ENCODE measurements at regions not wholly inside any gene's neighbourhood (a gene's known extent, or its start where the extent isn't known, plus 50 kb on each side); places are given as distances from the start of the nearest gene placed in this dataset.

DNA sequence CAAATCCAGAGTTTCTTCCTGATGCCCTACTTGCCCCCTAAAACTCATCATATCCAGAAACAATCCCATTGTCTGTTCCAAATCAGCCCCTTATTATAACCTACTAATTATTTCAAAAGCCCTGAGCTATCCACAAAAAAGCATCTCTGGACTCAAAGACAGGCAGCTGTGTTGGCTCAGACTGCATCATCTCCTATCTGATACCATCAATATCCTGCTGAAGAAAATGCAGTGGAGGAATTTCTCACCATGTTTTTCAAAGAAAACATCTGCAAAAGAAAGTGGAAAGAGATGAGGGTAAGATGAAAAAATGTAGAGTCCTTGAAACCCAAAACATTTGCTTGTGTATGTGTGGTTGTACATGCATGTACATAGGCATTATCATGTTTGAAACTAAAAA lies 153.0 kb upstream of the DEFB112 start:
- no peaks in the 10 kb centered on the region for H3K36me3 ChIP-seq (ENCODE audit: control insufficient read depth, insufficient read depth, low read length)
- ChIA-PET POLR2A (no interaction called here), CTCF (no interaction called here)
- TF ChIP-seq, protein P1, sequence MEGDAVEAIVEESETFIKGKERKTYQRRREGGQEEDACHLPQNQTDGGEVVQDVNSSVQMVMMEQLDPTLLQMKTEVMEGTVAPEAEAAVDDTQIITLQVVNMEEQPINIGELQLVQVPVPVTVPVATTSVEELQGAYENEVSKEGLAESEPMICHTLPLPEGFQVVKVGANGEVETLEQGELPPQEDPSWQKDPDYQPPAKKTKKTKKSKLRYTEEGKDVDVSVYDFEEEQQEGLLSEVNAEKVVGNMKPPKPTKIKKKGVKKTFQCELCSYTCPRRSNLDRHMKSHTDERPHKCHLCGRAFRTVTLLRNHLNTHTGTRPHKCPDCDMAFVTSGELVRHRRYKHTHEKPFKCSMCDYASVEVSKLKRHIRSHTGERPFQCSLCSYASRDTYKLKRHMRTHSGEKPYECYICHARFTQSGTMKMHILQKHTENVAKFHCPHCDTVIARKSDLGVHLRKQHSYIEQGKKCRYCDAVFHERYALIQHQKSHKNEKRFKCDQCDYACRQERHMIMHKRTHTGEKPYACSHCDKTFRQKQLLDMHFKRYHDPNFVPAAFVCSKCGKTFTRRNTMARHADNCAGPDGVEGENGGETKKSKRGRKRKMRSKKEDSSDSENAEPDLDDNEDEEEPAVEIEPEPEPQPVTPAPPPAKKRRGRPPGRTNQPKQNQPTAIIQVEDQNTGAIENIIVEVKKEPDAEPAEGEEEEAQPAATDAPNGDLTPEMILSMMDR (IDR thresholded peaks at IDR 0.05; ENCODE audit: insufficient read depth in 1 of 2, low read depth in 1 of 2, low read length in 1 of 2, severe bottlenecking in 1 of 2, unreplicated experiment in 1 of 2): no peak
- Mint-ChIP-seq H3K4me1 (ENCODE audit: low read depth, unreplicated experiment) (peaks cover 6% of the 10 kb centered on the region), H3K27me3 (ENCODE audit: insufficient read depth, unreplicated experiment) (no peaks in the 10 kb centered on the region), H3K9me3 (ENCODE audit: unreplicated experiment) (no peaks in the 10 kb centered on the region), H3K36me3 (ENCODE audit: insufficient read depth, unreplicated experiment) (no peaks in the 10 kb centered on the region), H3K4me3 (ENCODE audit: unreplicated experiment) (no peak overlapping the region), H3K27ac (ENCODE audit: unreplicated experiment) (no peak overlapping the region)
- no peaks in the 10 kb centered on the region for H3K27me3 ChIP-seq (replicated peaks; ENCODE audit: control insufficient read depth, insufficient read depth, low read length)
- intact Hi-C loops (cut with micrococcal nuclease; ENCODE audit: unreplicated experiment): no loop called here
- H3K4me1 ChIP-seq: no peaks in the 10 kb centered on the region
- H3K4me3 ChIP-seq (ENCODE audit: low read depth, low read length): no peak overlapping the region
- H3K9me3 ChIP-seq: no peaks in the 10 kb centered on the region
- no TSS peak for BruUV-seq (replicated peaks)
- no peak for DNase-seq

DNA sequence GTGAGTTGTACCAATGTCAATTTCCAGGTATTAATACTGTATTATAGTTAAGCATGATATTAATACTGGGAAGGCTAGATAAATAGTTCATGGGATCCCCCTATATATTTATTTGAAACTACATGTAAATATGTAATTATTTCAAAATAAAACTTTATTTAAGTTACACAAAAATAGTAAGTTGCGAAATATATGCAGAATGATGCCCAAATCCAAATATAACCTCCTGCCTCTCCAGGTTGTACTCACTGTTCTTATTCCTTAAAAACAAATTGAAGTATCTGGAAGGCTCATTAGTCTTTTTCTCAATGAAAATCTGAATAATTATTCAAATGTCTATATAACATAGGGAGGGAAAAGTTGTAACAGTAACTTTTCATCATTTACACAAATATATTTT lies 161.9 kb upstream of the DEFB112 start:
- DNase-seq: no peak
- Mint-ChIP-seq H3K4me1 (ENCODE audit: low read depth, unreplicated experiment) (no peaks in the 10 kb centered on the region), H3K36me3 (ENCODE audit: insufficient read depth, unreplicated experiment) (no peaks in the 10 kb centered on the region), H3K4me3 (ENCODE audit: unreplicated experiment) (no peak overlapping the region), H3K9me3 (ENCODE audit: unreplicated experiment) (no peaks in the 10 kb centered on the region), H3K27me3 (ENCODE audit: insufficient read depth, unreplicated experiment) (no peaks in the 10 kb centered on the region), H3K27ac (ENCODE audit: unreplicated experiment) (no peak overlapping the region)
- POLR2A ChIA-PET: no interaction called here
- Histone ChIP-seq H3K27me3 (replicated peaks; ENCODE audit: control insufficient read depth, insufficient read depth, low read length) (no peaks in the 10 kb centered on the region), H3K4me3 (ENCODE audit: low read depth, low read length) (no peak overlapping the region), H3K36me3 (ENCODE audit: control insufficient read depth, insufficient read depth, low read length) (no peaks in the 10 kb centered on the region), H3K4me1 (no peaks in the 10 kb centered on the region), H3K9me3 (no peaks in the 10 kb centered on the region)
- TF ChIP-seq, protein P1 (IDR thresholded peaks at IDR 0.05; ENCODE audit: insufficient read depth in 1 of 2, low read depth in 1 of 2, low read length in 1 of 2, severe bottlenecking in 1 of 2, unreplicated experiment in 1 of 2): no peak
- CTCF ChIA-PET: no interaction called here
- BruUV-seq (replicated peaks): no TSS peak
- intact Hi-C loops (cut with micrococcal nuclease; ENCODE audit: unreplicated experiment): no loop called here

DNA sequence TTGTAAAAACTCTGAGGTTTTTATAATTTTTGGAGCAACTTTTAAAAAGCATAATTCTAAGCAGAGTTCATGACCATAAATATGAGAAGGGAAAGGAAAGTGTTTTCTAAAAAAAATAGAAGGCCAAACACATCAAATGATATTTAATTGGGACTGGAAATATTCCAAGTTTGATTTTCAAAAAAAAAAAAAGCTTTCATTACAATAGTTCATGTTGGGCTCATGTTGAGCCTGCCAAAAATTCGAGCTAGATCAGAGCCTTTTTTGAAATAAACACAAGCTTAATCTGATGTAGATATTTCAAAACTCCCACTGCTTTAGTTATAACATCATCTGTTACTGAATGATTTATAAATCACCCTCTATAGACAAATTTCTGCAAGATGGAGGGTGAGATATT lies 163.4 kb upstream of the DEFB112 start:
- Mint-ChIP-seq H3K4me3 (ENCODE audit: unreplicated experiment) (no peak overlapping the region), H3K27me3 (ENCODE audit: insufficient read depth, unreplicated experiment) (no peaks in the 10 kb centered on the region), H3K9me3 (ENCODE audit: unreplicated experiment) (no peaks in the 10 kb centered on the region), H3K4me1 (ENCODE audit: low read depth, unreplicated experiment) (no peaks in the 10 kb centered on the region), H3K27ac (ENCODE audit: unreplicated experiment) (no peak overlapping the region), H3K36me3 (ENCODE audit: insufficient read depth, unreplicated experiment) (no peaks in the 10 kb centered on the region)
- CTCF ChIA-PET: no interaction called here
- Histone ChIP-seq H3K36me3 (ENCODE audit: control insufficient read depth, insufficient read depth, low read length) (no peaks in the 10 kb centered on the region), H3K4me3 (ENCODE audit: low read depth, low read length) (no peak overlapping the region), H3K4me1 (no peaks in the 10 kb centered on the region), H3K9me3 (no peaks in the 10 kb centered on the region), H3K27me3 (replicated peaks; ENCODE audit: control insufficient read depth, insufficient read depth, low read length) (no peaks in the 10 kb centered on the region)
- POLR2A ChIA-PET: no interaction called here
- DNase-seq: no peak
- TF ChIP-seq, protein P1 (IDR thresholded peaks at IDR 0.05; ENCODE audit: insufficient read depth in 1 of 2, low read depth in 1 of 2, low read length in 1 of 2, severe bottlenecking in 1 of 2, unreplicated experiment in 1 of 2): no peak
- intact Hi-C loops (cut with micrococcal nuclease; ENCODE audit: unreplicated experiment): no loop called here
- BruUV-seq (replicated peaks): no TSS peak
